ENCODE measurements at regions not wholly inside any gene's neighbourhood (a gene's known extent, or its start where the extent isn't known, plus 50 kb on each side); places are given as distances from the start of the nearest gene placed in this dataset.

- H3K27me3 ChIP-seq (replicated peaks in 2 of 5; ENCODE audit: control insufficient read depth in 4 of 5, insufficient read depth in 5 of 5, low read length in 4 of 5): no peaks in the 10 kb centered on the region
- POLR2A ChIA-PET: no interaction called here
- H3K27ac ChIP-seq (ENCODE audit: insufficient read depth in 1 of 2, low read depth in 1 of 2, low read length in 2 of 2, poor library complexity in 1 of 2, severe bottlenecking in 2 of 2): no peak overlapping the region
- H3K36me3 ChIP-seq (ENCODE audit: control insufficient read depth in 4 of 4, insufficient read depth in 4 of 4, low read length in 3 of 4): no peaks in the 10 kb centered on the region
- peaks cover 0 to 9% (median 4%) of the 10 kb centered on the region in 4 experiments for H3K4me1 ChIP-seq (ENCODE audit: control extremely low read depth in 1 of 4, control insufficient read depth in 4 of 4, insufficient read depth in 4 of 4, low read length in 3 of 4)
- DNase-seq: no peak
- no peaks in the 10 kb centered on the region for H3K9me3 ChIP-seq (ENCODE audit: control extremely low read depth in 1 of 5, control insufficient read depth in 4 of 5, insufficient read depth in 2 of 5, low read depth in 1 of 5, low read length in 4 of 5)
- no CpG with 5 or more reads among the region's 4 CpGs for WGBS (ENCODE audit: insufficient coverage)
- CTCF ChIA-PET: no interaction called here
- no peak overlapping the region for H3K4me3 ChIP-seq (ENCODE audit: control insufficient read depth in 1 of 7, extremely low read depth in 1 of 7, insufficient read depth in 4 of 7, low read depth in 2 of 7, low read length in 6 of 7)
Observed at GRCh38 chr6:147867433-147868226, 359.1 kb downstream of the SAMD5 start.

GRCh38 chr6:147868427-147869190, 360.1 kb downstream of the SAMD5 start:
- CTCF ChIA-PET: no interaction called here
- H3K4me1 ChIP-seq (ENCODE audit: control extremely low read depth in 1 of 4, control insufficient read depth in 4 of 4, insufficient read depth in 4 of 4, low read length in 3 of 4): peaks cover 0 to 9% (median 4%) of the 10 kb centered on the region in 4 experiments
- no CpG with 5 or more reads among the region's 2 CpGs for WGBS (ENCODE audit: insufficient coverage)
- no peaks in the 10 kb centered on the region for H3K9me3 ChIP-seq (ENCODE audit: control extremely low read depth in 1 of 5, control insufficient read depth in 4 of 5, insufficient read depth in 2 of 5, low read depth in 1 of 5, low read length in 4 of 5)
- H3K36me3 ChIP-seq (ENCODE audit: control insufficient read depth in 4 of 4, insufficient read depth in 4 of 4, low read length in 3 of 4): no peaks in the 10 kb centered on the region
- H3K4me3 ChIP-seq (ENCODE audit: control insufficient read depth in 1 of 7, extremely low read depth in 1 of 7, insufficient read depth in 4 of 7, low read depth in 2 of 7, low read length in 6 of 7): no peak overlapping the region
- H3K27me3 ChIP-seq (replicated peaks in 2 of 5; ENCODE audit: control insufficient read depth in 4 of 5, insufficient read depth in 5 of 5, low read length in 4 of 5): no peaks in the 10 kb centered on the region
- H3K27ac ChIP-seq (ENCODE audit: insufficient read depth in 1 of 2, low read depth in 1 of 2, low read length in 2 of 2, poor library complexity in 1 of 2, severe bottlenecking in 2 of 2): no peak overlapping the region
- POLR2A ChIA-PET: no interaction called here
- peak in 2 of 3 donors; percentile 12 to 24 for DNase-seq

DNA sequence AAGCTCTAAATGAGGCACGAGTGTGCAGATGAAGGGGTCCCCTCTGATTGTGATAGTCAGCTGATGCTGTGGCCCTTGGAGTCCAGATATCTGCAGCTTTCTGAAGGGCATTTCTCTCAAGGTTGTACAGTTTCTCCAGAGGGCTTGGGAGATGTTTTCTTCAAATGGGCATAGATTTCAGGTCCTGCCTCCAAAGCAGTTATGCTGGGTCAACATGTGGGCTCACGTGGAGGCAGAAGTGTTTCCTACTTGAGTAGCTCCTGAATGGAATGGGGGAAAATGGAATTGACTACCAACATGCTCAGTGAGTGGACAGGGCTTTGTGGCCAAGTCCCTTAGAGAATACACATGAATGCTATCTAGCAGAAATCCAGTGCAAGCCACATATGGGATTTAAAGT, 360.7 kb downstream of the SAMD5 start:
- Histone ChIP-seq H3K9me3 (ENCODE audit: control extremely low read depth in 1 of 5, control insufficient read depth in 4 of 5, insufficient read depth in 2 of 5, low read depth in 1 of 5, low read length in 4 of 5) (no peaks in the 10 kb centered on the region), H3K27me3 (replicated peaks in 2 of 5; ENCODE audit: control insufficient read depth in 4 of 5, insufficient read depth in 5 of 5, low read length in 4 of 5) (no peaks in the 10 kb centered on the region), H3K4me1 (ENCODE audit: control extremely low read depth in 1 of 4, control insufficient read depth in 4 of 4, insufficient read depth in 4 of 4, low read length in 3 of 4) (peaks cover 0 to 9% (median 4%) of the 10 kb centered on the region in 4 experiments), H3K27ac (ENCODE audit: insufficient read depth in 1 of 2, low read depth in 1 of 2, low read length in 2 of 2, poor library complexity in 1 of 2, severe bottlenecking in 2 of 2) (no peak overlapping the region), H3K36me3 (ENCODE audit: control insufficient read depth in 4 of 4, insufficient read depth in 4 of 4, low read length in 3 of 4) (no peaks in the 10 kb centered on the region), H3K4me3 (ENCODE audit: control insufficient read depth in 1 of 7, extremely low read depth in 1 of 7, insufficient read depth in 4 of 7, low read depth in 2 of 7, low read length in 6 of 7) (no peak overlapping the region)
- WGBS (ENCODE audit: insufficient coverage): 33% methylated on average over 1 of the region's 2 CpGs
- no peak for DNase-seq
- CTCF ChIA-PET: no interaction called here
- POLR2A ChIA-PET: no interaction called here

DNA sequence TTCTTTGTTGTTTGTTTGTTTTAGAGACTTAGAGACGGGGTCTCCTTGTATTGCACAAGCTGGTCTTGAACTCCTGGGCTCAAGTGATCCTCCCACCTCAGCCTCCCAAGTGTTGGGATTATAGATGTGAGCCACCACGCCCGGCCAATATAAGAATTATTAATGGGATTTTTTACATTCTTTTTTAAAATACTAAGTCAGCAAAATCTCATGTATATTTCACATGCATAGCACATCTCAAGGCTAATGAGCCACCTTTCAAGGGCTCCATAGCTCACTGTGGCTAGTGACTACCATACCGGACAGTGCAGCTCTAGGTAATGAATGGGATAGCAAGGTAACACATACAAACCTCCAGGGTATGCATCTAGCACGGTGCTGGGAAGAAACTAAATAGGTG, 361.4 kb downstream of the SAMD5 start:
- DNase-seq: no peak
- no peak overlapping the region for H3K27ac ChIP-seq (ENCODE audit: insufficient read depth in 1 of 2, low read depth in 1 of 2, low read length in 2 of 2, poor library complexity in 1 of 2, severe bottlenecking in 2 of 2)
- POLR2A ChIA-PET: no interaction called here
- no peaks in the 10 kb centered on the region for H3K36me3 ChIP-seq (ENCODE audit: control insufficient read depth in 4 of 4, insufficient read depth in 4 of 4, low read length in 3 of 4)
- WGBS (ENCODE audit: insufficient coverage): no CpG with 5 or more reads among the region's 5 CpGs
- no peaks in the 10 kb centered on the region for H3K9me3 ChIP-seq (ENCODE audit: control extremely low read depth in 1 of 5, control insufficient read depth in 4 of 5, insufficient read depth in 2 of 5, low read depth in 1 of 5, low read length in 4 of 5)
- H3K4me1 ChIP-seq (ENCODE audit: control extremely low read depth in 1 of 4, control insufficient read depth in 4 of 4, insufficient read depth in 4 of 4, low read length in 3 of 4): peaks cover 0 to 9% (median 4%) of the 10 kb centered on the region in 4 experiments
- H3K27me3 ChIP-seq (replicated peaks in 2 of 5; ENCODE audit: control insufficient read depth in 4 of 5, insufficient read depth in 5 of 5, low read length in 4 of 5): no peaks in the 10 kb centered on the region
- CTCF ChIA-PET: no interaction called here
- H3K4me3 ChIP-seq (ENCODE audit: control insufficient read depth in 1 of 7, extremely low read depth in 1 of 7, insufficient read depth in 4 of 7, low read depth in 2 of 7, low read length in 6 of 7): no peak overlapping the region

- Histone ChIP-seq H3K27me3 (replicated peaks in 2 of 5; ENCODE audit: control insufficient read depth in 4 of 5, insufficient read depth in 5 of 5, low read length in 4 of 5) (no peaks in the 10 kb centered on the region), H3K27ac (ENCODE audit: insufficient read depth in 1 of 2, low read depth in 1 of 2, low read length in 2 of 2, poor library complexity in 1 of 2, severe bottlenecking in 2 of 2) (no peak overlapping the region), H3K9me3 (ENCODE audit: control extremely low read depth in 1 of 5, control insufficient read depth in 4 of 5, insufficient read depth in 2 of 5, low read depth in 1 of 5, low read length in 4 of 5) (no peaks in the 10 kb centered on the region), H3K4me3 (ENCODE audit: control insufficient read depth in 1 of 7, extremely low read depth in 1 of 7, insufficient read depth in 4 of 7, low read depth in 2 of 7, low read length in 6 of 7) (no peak overlapping the region), H3K4me1 (ENCODE audit: control extremely low read depth in 1 of 4, control insufficient read depth in 4 of 4, insufficient read depth in 4 of 4, low read length in 3 of 4) (peaks cover 0 to 9% (median 4%) of the 10 kb centered on the region in 4 experiments), H3K36me3 (ENCODE audit: control insufficient read depth in 4 of 4, insufficient read depth in 4 of 4, low read length in 3 of 4) (no peaks in the 10 kb centered on the region)
- no peak for DNase-seq
- 45% methylated on average over 2 of the region's 4 CpGs for WGBS (ENCODE audit: insufficient coverage)
- POLR2A ChIA-PET: no interaction called here
- CTCF ChIA-PET: no interaction called here
Observed at GRCh38 chr6:147870506-147871110, 362.1 kb downstream of the SAMD5 start.

DNA sequence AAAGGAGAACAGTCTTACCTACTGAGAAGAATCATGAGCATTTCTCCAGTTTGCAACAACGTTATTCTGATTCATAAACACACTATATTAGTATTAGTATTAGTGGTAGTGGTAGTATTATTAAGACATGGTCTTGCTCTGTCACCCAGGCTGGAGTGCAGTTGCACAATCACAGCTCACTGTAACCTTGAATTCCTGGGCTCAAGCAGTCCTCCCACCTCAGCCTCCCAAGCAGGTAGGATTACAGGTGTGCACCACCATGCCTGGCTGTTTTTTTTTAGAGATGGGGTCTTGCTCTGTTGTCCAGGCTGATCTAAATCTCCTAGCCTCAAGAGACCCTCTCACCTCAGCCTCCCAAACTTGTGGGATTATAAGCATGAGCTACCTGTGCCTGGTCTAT, 363.5 kb downstream of the SAMD5 start:
- H3K36me3 ChIP-seq (ENCODE audit: control insufficient read depth in 4 of 4, insufficient read depth in 4 of 4, low read length in 3 of 4): no peaks in the 10 kb centered on the region
- H3K27me3 ChIP-seq (replicated peaks in 2 of 5; ENCODE audit: control insufficient read depth in 4 of 5, insufficient read depth in 5 of 5, low read length in 4 of 5): no peaks in the 10 kb centered on the region
- peaks cover 0 to 9% (median 4%) of the 10 kb centered on the region in 4 experiments for H3K4me1 ChIP-seq (ENCODE audit: control extremely low read depth in 1 of 4, control insufficient read depth in 4 of 4, insufficient read depth in 4 of 4, low read length in 3 of 4)
- POLR2A ChIA-PET: no interaction called here
- CTCF ChIA-PET: no interaction called here
- WGBS (ENCODE audit: insufficient coverage): no CpG with 5 or more reads among the region's 1 CpG
- H3K9me3 ChIP-seq (ENCODE audit: control extremely low read depth in 1 of 5, control insufficient read depth in 4 of 5, insufficient read depth in 2 of 5, low read depth in 1 of 5, low read length in 4 of 5): no peaks in the 10 kb centered on the region
- H3K27ac ChIP-seq (ENCODE audit: insufficient read depth in 1 of 2, low read depth in 1 of 2, low read length in 2 of 2, poor library complexity in 1 of 2, severe bottlenecking in 2 of 2): no peak overlapping the region
- DNase-seq: no peak
- no peak overlapping the region for H3K4me3 ChIP-seq (ENCODE audit: control insufficient read depth in 1 of 7, extremely low read depth in 1 of 7, insufficient read depth in 4 of 7, low read depth in 2 of 7, low read length in 6 of 7)

GRCh38 chr6:147873816-147874215, 365.3 kb downstream of the SAMD5 start:
- peaks cover 0 to 4% (median under 1%) of the 10 kb centered on the region in 4 experiments for H3K4me1 ChIP-seq (ENCODE audit: control extremely low read depth in 1 of 4, control insufficient read depth in 4 of 4, insufficient read depth in 4 of 4, low read length in 3 of 4)
- no peaks in the 10 kb centered on the region for H3K27me3 ChIP-seq (replicated peaks in 2 of 5; ENCODE audit: control insufficient read depth in 4 of 5, insufficient read depth in 5 of 5, low read length in 4 of 5)
- peaks cover 0 to under 1% (median 0%) of the 10 kb centered on the region in 5 experiments for H3K9me3 ChIP-seq (ENCODE audit: control extremely low read depth in 1 of 5, control insufficient read depth in 4 of 5, insufficient read depth in 2 of 5, low read depth in 1 of 5, low read length in 4 of 5)
- CTCF ChIA-PET: no interaction called here
- no peak for DNase-seq
- no peak overlapping the region for H3K27ac ChIP-seq (ENCODE audit: insufficient read depth in 1 of 2, low read depth in 1 of 2, low read length in 2 of 2, poor library complexity in 1 of 2, severe bottlenecking in 2 of 2)
- H3K36me3 ChIP-seq (ENCODE audit: control insufficient read depth in 4 of 4, insufficient read depth in 4 of 4, low read length in 3 of 4): no peaks in the 10 kb centered on the region
- no peak overlapping the region for H3K4me3 ChIP-seq (ENCODE audit: control insufficient read depth in 1 of 7, extremely low read depth in 1 of 7, insufficient read depth in 4 of 7, low read depth in 2 of 7, low read length in 6 of 7)
- POLR2A ChIA-PET: no interaction called here

All from common myeloid progenitor, CD34-positive (primary cell).